ENCODE measurements at regions not wholly inside any gene's neighbourhood (a gene's known extent, or its start where the extent isn't known, plus 50 kb on each side); places are given as distances from the start of the nearest gene placed in this dataset.

DNA sequence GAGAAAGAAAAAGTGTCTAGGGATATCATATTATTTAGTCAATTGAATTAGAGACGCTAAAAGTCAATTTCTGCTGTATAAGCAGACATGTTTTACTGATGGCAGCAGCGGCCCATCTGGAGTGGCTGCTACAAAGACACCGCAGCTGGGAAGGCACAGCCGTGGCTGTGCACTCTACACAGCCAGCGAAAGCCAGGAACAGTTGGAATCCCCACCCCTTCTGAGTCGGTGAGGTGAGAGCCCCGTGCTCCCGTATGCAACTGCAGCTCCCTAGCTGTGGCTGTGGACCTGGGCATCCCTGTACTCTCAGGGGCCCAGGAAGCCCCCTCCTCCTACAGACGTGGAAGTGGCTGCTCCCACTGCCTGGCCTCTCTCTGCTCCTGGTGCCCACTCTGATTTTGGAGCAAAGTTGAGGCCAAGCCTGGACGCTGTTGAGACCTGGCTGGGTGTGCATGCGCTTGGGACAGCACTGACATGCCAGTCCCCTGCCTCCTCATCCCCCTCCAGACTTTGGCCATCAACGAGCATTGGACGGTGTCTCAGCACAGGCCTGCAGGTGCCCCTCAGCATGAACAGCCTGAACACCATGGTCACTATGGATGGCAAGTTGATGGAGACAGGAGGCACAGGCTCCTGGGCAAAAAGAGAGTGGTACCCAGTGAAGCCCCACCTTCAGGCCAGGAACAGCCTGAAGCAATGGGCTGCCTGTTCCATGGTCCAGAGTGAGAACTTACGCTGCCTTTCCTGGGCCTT is 944.0 kb upstream of the MIR17HG start:
- Histone ChIP-seq H3K36me3 (ENCODE audit: low read depth) (no peaks in the 10 kb centered on the region), H3K27ac (no peak overlapping the region), H3K27me3 (ENCODE audit: insufficient read depth, low read depth) (no peaks in the 10 kb centered on the region), H3K9me3 (ENCODE audit: insufficient read depth, low read depth) (no peaks in the 10 kb centered on the region), H3K4me3 (no peak overlapping the region), H2AFZ (no peak overlapping the region), H3K4me1 (replicated peaks; ENCODE audit: insufficient read depth) (no peaks in the 10 kb centered on the region), H3K4me2 (no peak overlapping the region), H3K9me2 (ENCODE audit: insufficient read depth) (no peaks in the 10 kb centered on the region), H4K20me1 (ENCODE audit: insufficient read depth) (no peaks in the 10 kb centered on the region), H3K79me2 (ENCODE audit: low read depth) (no peaks in the 10 kb centered on the region), H3F3A (ENCODE audit: insufficient read depth, low read depth) (no peaks in the 10 kb centered on the region)
- DNase-seq = no peak
- BruUV-seq (replicated peaks) = no TSS peak
- CTCF ChIA-PET = no interaction called here
- POLR2A ChIA-PET (ENCODE audit: unreplicated experiment) = no interaction called here
- intact Hi-C loops (cut with micrococcal nuclease; ENCODE audit: unreplicated experiment) = no loop called here
- TF ChIP-seq EZH2 (IDR thresholded peaks at IDR 0.05; ENCODE audit: low read depth) (no peak), CTCF (conservative IDR thresholded peaks at IDR 0.05) (no peak)

DNA sequence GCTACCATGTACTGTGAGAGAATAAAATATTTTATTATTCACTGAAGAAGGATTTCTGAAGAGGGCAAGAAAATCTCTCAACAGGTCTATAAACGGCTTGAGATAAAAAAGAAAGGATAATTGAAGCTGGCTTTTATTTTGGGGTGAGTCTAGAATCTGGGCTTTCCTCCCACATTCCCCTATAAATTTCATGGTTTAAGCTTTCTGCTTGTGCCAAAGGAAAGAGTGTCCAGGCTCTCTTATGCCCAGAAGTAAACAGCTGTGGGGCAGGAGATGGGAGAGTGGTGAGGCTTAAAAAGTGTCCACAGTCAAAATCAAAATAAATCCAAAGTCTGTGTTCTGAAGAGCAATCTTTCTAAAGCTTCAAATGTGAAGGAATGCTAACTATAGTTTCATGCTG is 942.2 kb upstream of the MIR17HG start:
- CTCF ChIA-PET = no interaction called here
- H3K9me2 ChIP-seq (ENCODE audit: insufficient read depth) = no peaks in the 10 kb centered on the region
- intact Hi-C loops (cut with micrococcal nuclease; ENCODE audit: unreplicated experiment) = no loop called here
- H3K27me3 ChIP-seq (ENCODE audit: insufficient read depth, low read depth) = no peaks in the 10 kb centered on the region
- H3F3A ChIP-seq (ENCODE audit: insufficient read depth, low read depth) = no peaks in the 10 kb centered on the region
- POLR2A ChIA-PET (ENCODE audit: unreplicated experiment) = no interaction called here
- H3K9me3 ChIP-seq (ENCODE audit: insufficient read depth, low read depth) = no peaks in the 10 kb centered on the region
- TF ChIP-seq CTCF (conservative IDR thresholded peaks at IDR 0.05) = no peak
- TF ChIP-seq EZH2 (IDR thresholded peaks at IDR 0.05; ENCODE audit: low read depth) = no peak
- H3K27ac ChIP-seq = no peak overlapping the region
- no TSS peak for BruUV-seq (replicated peaks)
- H4K20me1 ChIP-seq (ENCODE audit: insufficient read depth) = no peaks in the 10 kb centered on the region
- no peak overlapping the region for H3K4me3 ChIP-seq
- H3K4me1 ChIP-seq (replicated peaks; ENCODE audit: insufficient read depth) = no peaks in the 10 kb centered on the region
- DNase-seq = no peak
- no peaks in the 10 kb centered on the region for H3K36me3 ChIP-seq (ENCODE audit: low read depth)
- no peaks in the 10 kb centered on the region for H3K79me2 ChIP-seq (ENCODE audit: low read depth)
- no peak overlapping the region for H2AFZ ChIP-seq
- H3K4me2 ChIP-seq = no peak overlapping the region

DNA sequence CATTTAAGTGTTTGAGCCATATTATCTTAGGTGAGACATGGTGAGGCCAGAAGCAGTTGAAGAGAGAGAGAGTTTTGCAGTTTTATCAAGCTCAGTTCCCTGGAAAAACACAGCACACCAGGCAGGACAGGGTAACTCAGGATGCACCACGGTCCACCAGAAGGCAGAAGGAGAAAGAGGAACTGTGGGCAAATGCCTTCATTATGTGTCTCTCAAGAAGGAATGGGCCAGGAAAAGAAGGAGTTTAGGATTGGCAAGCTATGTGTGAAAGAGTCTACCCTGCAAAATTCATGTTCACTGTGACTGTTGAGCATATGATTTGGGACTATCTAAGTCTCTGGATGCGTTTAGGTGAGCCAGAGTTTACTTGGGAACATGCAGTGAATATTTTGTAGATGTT is 934.5 kb upstream of the MIR17HG start:
- Histone ChIP-seq H3K4me1 (replicated peaks; ENCODE audit: insufficient read depth) (peaks cover 12% of the 10 kb centered on the region), H3K9me2 (ENCODE audit: insufficient read depth) (no peaks in the 10 kb centered on the region), H3K27ac (no peak overlapping the region), H3K4me3 (no peak overlapping the region), H2AFZ (no peak overlapping the region), H3K36me3 (ENCODE audit: low read depth) (0 out of 2 replicates have a peak, but pooled peaks cover 4% of the 10 kb centered on the region), H3K79me2 (ENCODE audit: low read depth) (no peaks in the 10 kb centered on the region), H3K27me3 (ENCODE audit: insufficient read depth, low read depth) (no peaks in the 10 kb centered on the region), H3K4me2 (no peak overlapping the region), H4K20me1 (ENCODE audit: insufficient read depth) (no peaks in the 10 kb centered on the region), H3F3A (ENCODE audit: insufficient read depth, low read depth) (no peaks in the 10 kb centered on the region), H3K9me3 (ENCODE audit: insufficient read depth, low read depth) (no peaks in the 10 kb centered on the region)
- intact Hi-C loops (cut with micrococcal nuclease; ENCODE audit: unreplicated experiment) = no loop called here
- no TSS peak for BruUV-seq (replicated peaks)
- TF ChIP-seq CTCF (conservative IDR thresholded peaks at IDR 0.05) (no peak), EZH2 (IDR thresholded peaks at IDR 0.05; ENCODE audit: low read depth) (no peak)
- POLR2A ChIA-PET (ENCODE audit: unreplicated experiment) = interaction anchor here (0.5 kb wide), 1 partner anchor 134 kb away, joined by 3 read pairs; no protein-coding TSS in a partner anchor
- CTCF ChIA-PET = no interaction called here
- DNase-seq = no peak
